Sigmoid colon (tissue), 6 donors: ENCODE measurements at regions not wholly inside any gene's neighbourhood (a gene's known extent, or its start where the extent isn't known, plus 50 kb on each side); places are given as distances from the start of the nearest gene placed in this dataset.
"Not testable (repeated sequence)": the region's sequence is repeated elsewhere in the genome, so short reads cannot be mapped to it uniquely, and the experiment has no call there.

Source experiments
- DNase-seq: peaks from one replicate; pipeline ENCODE4 v3.0.0-alpha.2; 2019
- H3K27ac ChIP-seq, 4 donors: fragments of 200-600 bp; sonication (generic); one replicate each; pipeline ENCODE4 v1.5.1; 2016 to 2019; ENCODE audit warnings: mild to moderate bottlenecking in 1 of 4
- H3K27me3 ChIP-seq, 3 donors: fragments of 200-600 bp; sonication (generic); one replicate each; pipeline ENCODE4 v1.5.1; 2019; ENCODE audit warnings: mild to moderate bottlenecking in 1 of 3
- H3K36me3 ChIP-seq, 4 donors: fragments of 200-600 bp; sonication (generic); one replicate each; pipeline ENCODE4 v1.5.1; 2016 to 2019
- H3K4me1 ChIP-seq, 4 donors: fragments of 200-600 bp; sonication (generic); one replicate each; pipeline ENCODE4 v1.5.1; 2017 to 2019
- H3K4me3 ChIP-seq, 4 donors: fragments of 200-600 bp; sonication (generic); one replicate each; pipeline ENCODE4 v1.5.1; 2017 to 2019; ENCODE audit warnings: mild to moderate bottlenecking in 2 of 4, moderate library complexity in 1 of 4
- H3K9me3 ChIP-seq, 4 donors: fragments of 200-600 bp in 3 of 4; sonication (generic) in 3 of 4; one replicate each; pipeline versions ENCODE4 v1.5.1 to v1.6.1; 2013 to 2019
- EP300 ChIP-seq, 4 donors: sonication (generic); formaldehyde crosslinking; IDR thresholded peaks; one replicate each; pipeline ENCODE4 v1.6.1; 2017; ENCODE audit warnings: antibody characterized with exemption in 4 of 4
- POLR2A ChIP-seq, 2 donors: fragments of 450-650 bp; IDR thresholded peaks; one replicate each; pipeline ENCODE4 v1.6.1; 2016; ENCODE audit warnings: antibody characterized with exemption in 2 of 2, mild to moderate bottlenecking in 2 of 2, moderate library complexity in 2 of 2
- POLR2AphosphoS5 ChIP-seq, 4 donors: sonication (generic); formaldehyde crosslinking; IDR thresholded peaks; one replicate each; pipeline ENCODE4 v1.6.1; 2017; ENCODE audit warnings: antibody characterized with exemption in 4 of 4
- WGBS, 2 donors: extraction: QIAGEN DNeasy Blood & Tissue Kit; methylation state at CpG; one replicate each; pipeline ENCODE4 v1.1.7; 2013; 5-methylcytosine and 5-hydroxymethylcytosine counted together
- intact Hi-C: fragments of 100-400 bp; cut with DNase I; formaldehyde crosslinking; loops from one replicate; pipeline ENCODE4 v1.15.1; 2023
- TF ChIP-seq, protein P1 (sequence below), 4 experiments: fragments of 450-650 bp in 3 of 4; fragments of 200-600 bp in 1 of 4; IDR thresholded peaks; one replicate each; pipeline ENCODE4 v1.5.1; 2016 to 2019; ENCODE audit warnings: antibody characterized with exemption in 4 of 4, mild to moderate bottlenecking in 3 of 4, moderate library complexity in 2 of 4
- donor health status: healthy with polysubstance abuse.
- donor health status: healthy.

DNA sequence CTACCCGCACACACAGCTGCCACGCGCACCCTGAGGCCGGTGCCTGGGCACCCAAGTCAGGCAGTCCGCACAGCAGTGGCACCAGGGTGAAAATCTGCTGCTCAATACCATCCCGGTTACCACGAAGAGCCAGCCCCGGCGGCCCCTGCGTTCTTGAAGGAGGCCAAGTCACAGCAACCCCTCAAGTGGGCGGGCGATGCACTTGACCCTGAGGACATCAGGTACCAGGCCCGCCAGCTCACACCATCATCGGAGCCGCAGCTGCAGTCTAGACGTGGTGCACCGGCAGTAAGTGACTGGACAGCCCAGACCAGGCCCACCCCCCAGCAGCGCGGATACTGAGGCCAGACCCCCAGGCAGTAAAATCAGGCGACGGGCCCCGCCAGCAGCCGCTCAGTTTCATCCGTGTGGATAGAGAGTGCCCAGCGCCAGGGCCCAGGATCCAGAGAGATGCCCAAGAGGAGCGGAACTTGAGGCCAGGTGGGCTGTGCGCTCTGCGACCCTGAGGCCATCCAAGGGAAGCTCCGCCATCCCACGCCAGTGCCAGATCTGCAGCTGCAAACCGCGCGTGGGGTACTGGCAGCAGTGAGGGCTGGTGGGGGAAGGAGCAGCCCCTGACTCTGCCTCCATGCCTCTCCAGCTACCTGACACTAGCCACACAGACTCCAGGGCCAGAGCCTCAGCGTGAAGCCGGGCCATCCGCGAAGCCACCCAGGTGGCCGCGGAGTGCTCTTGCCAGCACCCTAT is 1214.2 kb downstream of the FOXD4L5 start:
- not testable (repeated sequence) for DNase-seq
- WGBS, 2 donors: 77 to 88% methylated on average over 39 of the region's 39 CpGs

DNA sequence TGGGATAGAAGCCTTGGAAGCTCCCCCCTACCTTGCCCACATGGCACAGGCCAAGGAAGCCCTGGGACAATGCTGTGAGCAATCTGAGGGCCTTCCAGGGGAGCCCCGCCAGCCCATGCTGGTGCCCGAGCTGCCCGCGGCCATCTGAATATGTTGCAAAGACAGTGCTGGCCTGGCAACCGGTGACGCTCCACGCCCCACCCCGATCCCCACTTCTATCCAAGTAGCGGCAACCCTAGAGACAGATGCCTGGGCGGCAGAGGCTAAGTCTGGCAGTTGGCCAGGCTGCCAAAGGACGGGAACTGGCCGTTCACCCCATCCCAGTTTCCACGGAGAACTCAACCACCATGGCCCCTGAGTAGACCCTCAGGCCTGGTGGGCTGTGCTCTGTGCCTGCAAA is 1214.9 kb downstream of the FOXD4L5 start:
- intact Hi-C loops, H3K4me3 ChIP-seq, H3K4me1 ChIP-seq, H3K36me3 ChIP-seq, H3K27ac ChIP-seq, H3K9me3 ChIP-seq, H3K27me3 ChIP-seq: not testable (repeated sequence)
- 84 to 92% methylated on average over 13 of the region's 13 CpGs for WGBS, 2 donors
- peak; percentile 62 for DNase-seq

More for the DNA sequence above, 1214.2 kb downstream of the FOXD4L5 start:
- H3K4me3 ChIP-seq, H3K36me3 ChIP-seq, H3K27ac ChIP-seq, H3K27me3 ChIP-seq, H3K9me3 ChIP-seq, intact Hi-C loops, H3K4me1 ChIP-seq: not testable (repeated sequence)

DNA sequence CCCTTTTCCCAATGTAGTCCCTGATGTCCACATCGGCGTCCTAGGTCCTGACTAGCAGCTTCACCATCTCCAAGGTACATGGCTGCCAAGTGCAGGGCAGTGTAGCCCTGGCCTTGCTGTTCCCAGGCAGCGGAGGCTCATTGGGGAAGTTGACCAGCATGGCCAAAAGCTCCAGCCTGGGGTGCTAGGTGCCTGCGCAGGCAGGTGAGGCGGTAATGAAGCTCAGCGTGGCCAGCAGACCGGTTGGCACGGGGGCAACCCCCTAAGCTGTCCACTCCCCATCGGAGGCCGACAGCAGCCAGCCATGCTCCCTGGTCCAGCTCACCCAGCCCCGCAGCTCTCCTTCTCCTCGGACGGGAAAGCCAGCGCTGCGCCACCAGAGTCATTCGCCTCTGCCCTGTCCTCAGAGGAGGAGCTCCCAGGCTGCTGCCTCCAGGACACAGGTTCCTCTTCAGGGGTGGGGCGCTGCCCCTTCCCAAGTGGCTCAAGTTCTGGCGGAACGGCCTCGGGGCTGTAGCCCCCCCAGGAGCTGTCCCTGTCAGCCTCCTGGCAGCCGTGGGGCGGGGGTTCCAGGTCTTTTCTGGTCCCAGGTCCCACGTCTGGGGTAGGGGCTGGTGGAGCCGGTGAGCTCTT is 1218.2 kb downstream of the FOXD4L5 start:
- Histone ChIP-seq H3K27ac (no peak overlapping the region), H3K27me3 (no peaks in the 10 kb centered on the region), H3K4me1 (no peaks in the 10 kb centered on the region), H3K4me3 (no peak overlapping the region), H3K36me3 (no peaks in the 10 kb centered on the region), H3K9me3 (peaks cover 0 to 3% (median 0%) of the 10 kb centered on the region in 4 donors)
- intact Hi-C loops: no loop called here
- 84 to 88% methylated on average over 24 of the region's 24 CpGs for WGBS, 2 donors
- no peak for TF ChIP-seq POLR2A (IDR thresholded peaks at IDR 0.05)
- TF ChIP-seq, protein P1, sequence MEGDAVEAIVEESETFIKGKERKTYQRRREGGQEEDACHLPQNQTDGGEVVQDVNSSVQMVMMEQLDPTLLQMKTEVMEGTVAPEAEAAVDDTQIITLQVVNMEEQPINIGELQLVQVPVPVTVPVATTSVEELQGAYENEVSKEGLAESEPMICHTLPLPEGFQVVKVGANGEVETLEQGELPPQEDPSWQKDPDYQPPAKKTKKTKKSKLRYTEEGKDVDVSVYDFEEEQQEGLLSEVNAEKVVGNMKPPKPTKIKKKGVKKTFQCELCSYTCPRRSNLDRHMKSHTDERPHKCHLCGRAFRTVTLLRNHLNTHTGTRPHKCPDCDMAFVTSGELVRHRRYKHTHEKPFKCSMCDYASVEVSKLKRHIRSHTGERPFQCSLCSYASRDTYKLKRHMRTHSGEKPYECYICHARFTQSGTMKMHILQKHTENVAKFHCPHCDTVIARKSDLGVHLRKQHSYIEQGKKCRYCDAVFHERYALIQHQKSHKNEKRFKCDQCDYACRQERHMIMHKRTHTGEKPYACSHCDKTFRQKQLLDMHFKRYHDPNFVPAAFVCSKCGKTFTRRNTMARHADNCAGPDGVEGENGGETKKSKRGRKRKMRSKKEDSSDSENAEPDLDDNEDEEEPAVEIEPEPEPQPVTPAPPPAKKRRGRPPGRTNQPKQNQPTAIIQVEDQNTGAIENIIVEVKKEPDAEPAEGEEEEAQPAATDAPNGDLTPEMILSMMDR (IDR thresholded peaks at IDR 0.05): no peak
- TF ChIP-seq EP300 (IDR thresholded peaks at IDR 0.05): no peak
- TF ChIP-seq POLR2AphosphoS5 (IDR thresholded peaks at IDR 0.05): no peak
- DNase-seq: no peak

DNA sequence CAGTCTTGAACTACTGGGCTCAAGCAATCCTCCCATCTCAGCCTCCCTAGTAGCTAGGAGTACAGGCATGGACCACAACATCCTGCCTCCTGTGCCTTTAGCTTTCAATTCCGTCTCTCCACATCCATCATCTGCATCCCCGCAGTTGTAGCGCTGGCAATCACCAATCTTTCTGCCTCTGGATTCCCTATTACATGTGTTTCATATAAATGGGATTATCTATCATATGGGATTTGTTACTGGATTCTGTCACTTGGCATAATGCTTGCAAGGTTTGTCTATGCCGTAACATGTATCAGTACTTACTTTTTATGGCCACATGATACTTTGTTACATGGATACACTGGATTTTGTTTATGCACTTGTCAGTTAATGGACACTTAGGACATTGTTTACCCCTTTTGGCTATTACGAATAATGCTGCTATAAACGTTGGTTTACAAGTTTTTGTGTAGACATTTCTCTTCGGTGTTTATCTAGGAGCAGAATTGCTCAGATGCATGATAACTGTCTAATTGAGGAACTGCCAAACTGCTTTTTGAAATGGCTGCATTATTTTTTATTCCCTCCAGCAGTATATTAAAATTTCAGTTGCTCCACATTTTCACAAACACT is 1223.9 kb downstream of the FOXD4L5 start:
- WGBS, 2 donors: 74 to 75% methylated on average over 7 of the region's 7 CpGs
- intact Hi-C loops: no loop called here
- Histone ChIP-seq H3K9me3 (no peaks in the 10 kb centered on the region), H3K36me3 (no peaks in the 10 kb centered on the region), H3K4me1 (no peaks in the 10 kb centered on the region), H3K4me3 (no peak overlapping the region), H3K27ac (no peak overlapping the region), H3K27me3 (no peaks in the 10 kb centered on the region)
- TF ChIP-seq POLR2A (IDR thresholded peaks at IDR 0.05): no peak
- TF ChIP-seq EP300 (IDR thresholded peaks at IDR 0.05): no peak
- TF ChIP-seq POLR2AphosphoS5 (IDR thresholded peaks at IDR 0.05): no peak
- TF ChIP-seq, protein P1 (IDR thresholded peaks at IDR 0.05): no peak
- DNase-seq: no peak

DNA sequence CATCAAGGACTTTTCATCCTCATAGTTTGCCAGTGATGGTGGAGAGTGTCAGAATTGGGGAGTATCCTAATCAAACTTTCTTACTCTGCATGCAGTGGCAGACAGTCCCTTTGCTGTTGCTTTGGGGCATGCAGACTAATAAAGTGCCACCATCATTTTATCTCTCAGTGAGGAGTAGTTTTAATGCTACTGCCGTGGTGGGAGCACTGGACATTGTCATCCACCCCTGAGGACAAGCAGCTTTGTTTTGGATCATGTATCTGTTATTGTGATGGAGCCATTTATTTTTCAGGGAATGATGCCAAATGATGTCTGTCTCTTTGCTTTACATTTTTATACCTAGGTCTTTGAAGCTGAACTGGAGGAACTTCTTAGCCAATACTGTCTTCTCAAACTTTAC is 1226.9 kb downstream of the FOXD4L5 start:
- H3K4me1 ChIP-seq, H3K4me3 ChIP-seq, DNase-seq, intact Hi-C loops, H3K27me3 ChIP-seq, H3K36me3 ChIP-seq, H3K27ac ChIP-seq, H3K9me3 ChIP-seq: not testable (repeated sequence)
- WGBS, 2 donors: 46 to 63% methylated on average over 1 of the region's 1 CpG

DNA sequence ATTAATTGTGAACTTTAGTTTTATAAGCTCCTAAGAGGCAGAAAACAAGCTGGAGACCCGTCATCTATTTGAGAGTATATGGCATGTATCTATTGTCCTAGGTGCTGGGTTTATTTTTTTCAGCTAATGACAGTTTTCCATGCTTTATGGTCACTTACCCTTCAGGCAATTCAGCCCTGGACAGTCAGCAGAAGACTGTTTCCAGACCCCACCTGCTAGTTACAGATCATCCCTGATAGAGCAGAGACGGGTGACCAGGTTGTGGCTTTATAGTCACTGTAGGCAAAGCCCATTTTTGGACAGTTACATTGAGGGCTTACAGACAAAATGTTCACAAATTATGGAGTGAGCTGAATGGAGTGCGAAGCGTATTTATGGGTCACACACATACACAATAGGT is 1227.5 kb downstream of the FOXD4L5 start:
- TF ChIP-seq, protein P1 (IDR thresholded peaks at IDR 0.05): no peak
- TF ChIP-seq POLR2AphosphoS5 (IDR thresholded peaks at IDR 0.05) (no peak), POLR2A (IDR thresholded peaks at IDR 0.05) (no peak), EP300 (IDR thresholded peaks at IDR 0.05) (no peak)
- 72 to 75% methylated on average over 4 of the region's 4 CpGs for WGBS, 2 donors
- H3K36me3 ChIP-seq: no peaks in the 10 kb centered on the region
- DNase-seq: no peak
- intact Hi-C loops: no loop called here
- H3K27me3 ChIP-seq: no peaks in the 10 kb centered on the region
- H3K4me3 ChIP-seq: no peak overlapping the region
- H3K27ac ChIP-seq: no peak overlapping the region
- no peaks in the 10 kb centered on the region for H3K4me1 ChIP-seq
- H3K9me3 ChIP-seq: no peaks in the 10 kb centered on the region

DNA sequence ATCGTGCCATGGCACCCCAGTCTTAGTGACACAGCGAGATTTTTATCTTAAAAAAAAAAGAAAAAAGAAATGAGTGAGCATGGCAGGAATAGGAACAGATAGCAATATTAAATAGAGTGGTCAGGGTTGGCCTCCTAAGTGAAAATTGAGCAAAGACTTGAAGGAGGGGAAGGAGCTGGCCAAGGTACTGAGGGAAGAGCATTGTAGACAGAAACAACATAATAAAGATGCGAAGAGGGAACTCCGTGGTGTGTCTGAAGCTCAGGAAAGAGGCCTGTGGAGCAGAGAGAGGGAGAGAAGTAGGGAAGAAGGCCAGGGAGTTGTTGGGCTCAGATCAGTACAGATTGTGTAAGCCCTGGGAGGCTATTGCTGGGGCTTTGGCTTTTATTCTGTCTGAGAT is 1256.1 kb downstream of the FOXD4L5 start:
- H3K36me3 ChIP-seq, H3K27me3 ChIP-seq, H3K4me1 ChIP-seq, H3K27ac ChIP-seq, H3K4me3 ChIP-seq, intact Hi-C loops, H3K9me3 ChIP-seq, DNase-seq: not testable (repeated sequence)
- 67 to 72% methylated on average over 4 of the region's 4 CpGs for WGBS, 2 donors

DNA sequence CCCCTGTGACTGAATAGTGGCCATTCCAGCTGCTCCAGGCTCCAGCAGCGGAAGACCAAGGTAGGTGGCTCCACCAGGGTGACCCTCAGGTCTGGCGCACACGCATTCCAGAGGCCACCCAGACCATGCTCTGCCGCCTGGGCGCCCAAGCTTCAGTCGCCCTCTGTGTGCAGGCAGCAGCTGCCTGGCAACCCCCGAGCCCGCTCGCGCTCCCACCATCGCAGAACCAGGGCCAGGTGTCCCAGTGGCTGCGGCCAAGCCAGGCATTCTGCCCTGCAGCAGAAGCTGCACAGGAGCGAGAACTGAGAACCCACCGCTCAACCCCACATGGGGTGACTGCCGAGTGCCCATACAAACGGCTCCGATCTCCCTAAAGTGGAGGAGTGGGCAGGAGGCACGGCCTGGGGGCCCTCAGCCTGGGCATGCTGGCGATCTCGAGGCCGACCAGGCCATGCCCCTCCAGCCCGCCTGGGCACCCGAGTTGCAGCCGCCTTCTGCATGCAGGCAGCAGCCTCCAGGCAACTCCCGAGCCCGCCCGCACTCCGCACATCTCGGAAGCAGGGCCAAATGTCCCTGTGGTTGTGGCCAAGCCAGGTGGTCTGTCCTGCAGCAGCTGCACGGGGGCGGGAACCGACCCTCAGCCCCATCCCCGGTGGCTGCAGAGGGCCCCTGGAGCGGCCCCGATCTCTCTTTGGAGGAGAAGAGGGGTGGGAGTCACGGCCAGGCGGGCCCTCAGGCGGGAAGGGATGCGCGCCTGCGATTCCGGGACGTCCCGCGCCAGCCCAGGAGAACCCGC is 1264.1 kb downstream of the FOXD4L5 start:
- H3K4me3 ChIP-seq, H3K4me1 ChIP-seq, intact Hi-C loops, H3K27me3 ChIP-seq, H3K9me3 ChIP-seq, H3K27ac ChIP-seq, H3K36me3 ChIP-seq: not testable (repeated sequence)
- peak; percentile 67 for DNase-seq
- WGBS, 2 donors: 80 to 87% methylated on average over 46 of the region's 46 CpGs
